Stimulated activated CD8-positive, alpha-beta memory T cell treated with anti-CD3 and anti-CD28 coated beads, Interleukin-4, amount 100 ng/mL, for 48 hours (primary cell): ENCODE measurements at regions not wholly inside any gene's neighbourhood (a gene's known extent, or its start where the extent isn't known, plus 50 kb on each side); places are given as distances from the start of the nearest gene placed in this dataset.
"Not testable (repeated sequence)": the region's sequence is repeated elsewhere in the genome, so short reads cannot be mapped to it uniquely, and the experiment has no call there.

Source experiments
- DNase-seq: peaks from one replicate; pipeline ENCODE4 v3.0.0-alpha.2; 2020

DNA sequence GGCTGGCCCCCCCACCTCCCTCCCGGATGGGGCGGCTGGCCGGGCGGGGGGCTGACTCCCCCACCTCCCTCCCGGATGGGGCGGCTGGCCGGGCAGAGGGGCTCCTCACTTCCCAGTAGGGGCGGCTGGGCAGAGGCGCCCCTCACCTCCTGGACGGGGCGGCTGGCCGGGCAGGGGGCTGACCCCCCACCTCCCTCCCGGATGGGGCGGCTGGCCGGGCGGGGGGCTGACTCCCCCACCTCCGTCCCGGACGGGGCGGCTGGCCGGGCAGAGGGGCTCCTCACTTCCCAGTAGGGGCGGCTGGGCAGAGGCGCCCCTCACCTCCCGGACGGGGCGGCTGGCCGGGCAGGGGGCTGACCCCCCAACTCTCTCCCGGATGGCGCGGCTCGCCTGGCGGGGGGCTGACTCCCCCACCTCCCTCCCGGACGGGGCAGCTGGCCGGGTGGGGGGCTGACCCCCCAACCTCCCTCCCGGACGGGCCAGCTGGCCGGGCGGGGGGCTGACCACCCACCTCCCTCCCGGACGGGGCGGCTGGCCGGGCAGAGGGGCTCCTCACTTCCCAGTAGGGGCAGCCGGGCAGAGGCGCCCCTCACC, 194.1 kb upstream of the GRIA1 start:
- not testable (repeated sequence) for DNase-seq

DNA sequence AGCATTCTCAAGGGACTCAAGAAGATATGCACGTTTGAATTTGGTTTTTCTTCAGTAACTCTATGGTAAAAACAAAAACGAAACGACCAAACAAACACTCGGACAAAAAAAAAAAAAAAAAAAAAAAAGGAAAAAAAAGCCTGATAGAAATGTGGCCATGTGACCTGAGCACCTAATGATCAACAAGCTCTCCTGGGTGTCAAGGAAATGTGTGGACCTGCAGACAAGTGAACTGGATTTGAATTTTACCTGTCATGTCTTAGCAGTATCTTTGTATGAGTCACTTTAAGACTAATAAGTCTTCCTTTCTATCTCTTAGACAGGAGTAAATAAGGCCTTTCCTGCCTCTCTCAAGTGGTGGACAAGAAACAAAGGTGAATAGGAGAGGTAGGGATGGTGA, 190.6 kb upstream of the GRIA1 start:
- DNase-seq: no peak

DNA sequence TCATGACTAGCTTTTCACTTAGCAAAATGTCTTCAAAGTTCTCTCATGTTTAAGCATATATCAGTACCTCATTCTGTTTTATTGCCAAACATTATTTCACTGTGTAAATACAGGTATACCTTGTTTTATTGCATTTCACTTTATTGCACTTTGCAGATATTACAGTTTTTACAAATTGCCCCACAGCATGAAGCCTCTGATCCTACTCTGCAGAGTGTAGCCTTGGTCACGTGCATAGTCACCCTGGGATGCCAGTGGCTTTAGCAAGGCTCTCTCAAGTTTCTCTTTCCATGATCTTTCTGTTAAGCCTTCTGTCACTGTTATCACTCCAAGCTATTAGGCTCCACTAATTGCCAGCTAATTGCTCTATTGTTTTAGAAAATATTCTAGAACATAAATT, 182.2 kb upstream of the GRIA1 start:
- no peak for DNase-seq

DNA sequence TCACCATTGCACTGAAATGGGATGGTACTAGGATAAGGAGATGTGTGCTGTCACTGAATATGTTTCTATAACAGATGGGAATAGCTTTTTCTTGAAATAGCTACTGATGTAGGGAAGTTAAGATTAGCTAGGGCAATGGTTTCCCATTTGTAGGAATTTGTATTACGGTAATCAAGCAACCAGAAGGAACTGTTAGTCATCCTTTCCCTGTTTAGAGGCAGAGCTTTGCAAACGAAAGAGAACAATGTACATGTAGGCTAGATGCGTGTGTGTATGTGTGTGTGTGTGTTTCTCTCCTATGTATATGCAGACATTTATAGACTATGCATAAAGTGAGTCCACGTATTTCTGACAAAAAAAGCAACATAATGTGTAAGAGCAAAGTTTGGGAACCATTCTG, 171.9 kb upstream of the GRIA1 start:
- DNase-seq: no peak

DNA sequence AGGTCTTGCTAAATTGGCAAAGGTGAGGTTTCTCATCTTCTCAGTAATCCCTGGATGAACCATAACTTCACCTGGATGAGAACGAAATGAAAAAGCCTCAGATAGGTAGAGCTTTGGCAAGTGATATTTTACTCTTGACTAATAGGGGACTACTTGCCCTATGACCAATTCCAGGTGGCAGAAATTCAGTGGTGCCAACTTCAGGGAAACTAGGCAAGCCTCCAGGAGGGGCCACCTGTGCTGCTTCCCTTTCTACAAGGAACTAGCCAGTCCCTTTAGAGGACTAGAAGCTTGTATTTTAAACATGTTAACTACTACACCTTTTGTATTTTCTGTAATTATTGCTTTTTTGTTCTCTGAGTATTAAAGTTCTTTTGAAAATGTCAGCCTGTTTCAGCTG, 169.0 kb upstream of the GRIA1 start:
- DNase-seq: no peak

DNA sequence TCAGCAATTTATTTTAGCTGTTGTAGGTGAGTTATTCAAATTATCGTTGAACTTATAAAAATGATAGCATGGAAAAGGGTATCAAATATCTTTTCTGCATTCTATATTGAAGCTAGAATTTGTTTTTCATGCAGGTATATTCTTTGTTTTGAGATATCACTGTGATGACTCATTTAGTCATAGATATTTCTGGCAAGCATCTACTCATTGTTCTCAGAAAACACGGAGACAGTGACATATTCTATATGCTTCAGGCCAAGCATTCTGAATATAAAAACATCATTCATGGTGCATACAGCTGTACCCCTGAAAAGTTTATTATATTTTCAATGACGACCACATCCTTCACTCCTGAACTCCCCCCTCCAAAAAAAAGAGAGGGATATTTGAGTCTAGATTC, 150.3 kb upstream of the GRIA1 start:
- no peak for DNase-seq

DNA sequence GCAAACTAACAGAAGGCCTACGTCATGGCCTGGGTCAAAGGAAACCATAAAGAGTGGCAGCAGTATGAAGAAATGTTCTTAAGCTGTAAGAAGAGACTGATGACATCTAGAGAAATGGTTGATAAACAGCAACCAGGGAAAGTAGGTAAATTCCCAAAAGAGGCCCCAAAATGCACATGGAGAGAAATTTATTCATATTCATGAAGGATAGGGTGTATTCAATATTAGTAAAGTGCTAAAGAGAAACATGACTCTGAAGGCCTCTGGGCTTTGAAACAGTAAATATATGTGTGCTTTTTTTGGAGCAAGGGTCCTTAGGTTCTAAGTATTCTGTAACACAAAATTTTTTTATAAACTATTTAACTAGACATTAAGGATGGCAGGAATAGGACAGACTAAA, 149.7 kb upstream of the GRIA1 start:
- DNase-seq: no peak

DNA sequence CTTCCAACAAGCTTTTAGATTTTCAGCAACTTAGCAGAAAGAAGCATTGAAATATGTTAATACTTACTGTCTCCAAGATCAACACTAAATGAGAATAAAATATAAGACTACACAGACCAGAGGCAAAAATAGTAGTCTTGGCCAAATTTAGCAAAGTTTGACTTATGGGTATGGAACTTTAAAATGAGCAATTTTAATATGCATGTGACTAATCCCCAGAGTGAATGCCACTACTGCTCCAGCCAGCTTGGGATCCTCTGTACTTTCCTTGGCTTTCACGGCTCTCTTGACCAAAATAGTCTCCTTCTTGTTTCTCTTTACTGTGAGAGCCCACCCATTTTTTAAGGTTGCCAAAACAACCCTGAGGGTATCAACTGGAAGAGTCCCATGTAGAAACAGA, 148.0 kb upstream of the GRIA1 start:
- no peak for DNase-seq

DNA sequence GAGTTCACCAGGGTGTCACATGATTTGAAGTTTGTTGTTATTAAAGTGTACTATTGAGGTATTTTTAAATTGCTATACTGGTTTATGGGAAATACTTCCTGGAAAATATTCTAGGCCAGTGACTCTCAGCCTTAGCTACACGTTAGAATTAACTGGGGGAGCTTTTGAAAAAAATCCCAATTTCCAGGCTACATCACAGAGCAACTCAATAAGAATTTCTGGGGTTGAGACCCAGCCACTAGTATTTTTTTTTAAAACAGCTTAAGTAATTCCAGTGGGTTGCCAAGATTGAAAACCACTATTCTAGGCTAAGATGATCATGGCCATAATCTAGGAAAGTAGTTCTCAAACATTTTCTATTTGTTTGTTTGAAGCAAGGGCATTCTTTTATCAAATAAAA, 142.9 kb upstream of the GRIA1 start:
- DNase-seq: no peak

DNA sequence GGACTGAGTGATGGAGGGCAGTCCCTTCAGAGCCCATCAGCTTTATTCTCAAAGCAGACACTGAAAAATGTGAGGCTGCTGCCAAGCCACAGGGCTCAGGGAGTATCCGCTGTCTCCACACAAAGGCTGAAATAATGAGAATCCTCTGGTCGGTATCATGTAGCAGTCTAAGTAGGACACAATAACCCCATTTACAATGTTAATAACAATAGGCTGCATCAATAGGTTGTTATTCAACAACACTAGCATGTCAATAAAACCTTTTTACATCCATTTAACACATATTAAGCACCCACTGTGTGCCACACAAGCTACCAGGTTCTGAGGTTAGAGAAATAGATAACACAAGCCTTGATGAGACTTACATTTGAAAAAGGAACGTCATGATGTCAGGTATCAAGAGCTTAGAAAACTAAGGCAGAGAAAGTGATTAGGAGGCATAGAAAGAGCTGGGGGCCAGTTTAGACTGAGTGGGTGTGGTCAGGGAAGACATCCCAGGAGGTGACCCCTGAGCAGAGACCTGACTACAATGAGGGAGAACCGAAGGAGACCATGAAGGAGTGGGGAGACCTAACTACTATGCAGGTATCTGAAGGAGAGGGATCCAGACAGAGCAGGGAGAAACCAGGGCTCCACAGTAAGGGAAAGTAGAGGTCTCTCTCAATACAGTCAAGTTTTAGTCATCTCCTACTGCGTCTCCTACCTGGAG, 140.1 kb upstream of the GRIA1 start:
- no peak for DNase-seq

DNA sequence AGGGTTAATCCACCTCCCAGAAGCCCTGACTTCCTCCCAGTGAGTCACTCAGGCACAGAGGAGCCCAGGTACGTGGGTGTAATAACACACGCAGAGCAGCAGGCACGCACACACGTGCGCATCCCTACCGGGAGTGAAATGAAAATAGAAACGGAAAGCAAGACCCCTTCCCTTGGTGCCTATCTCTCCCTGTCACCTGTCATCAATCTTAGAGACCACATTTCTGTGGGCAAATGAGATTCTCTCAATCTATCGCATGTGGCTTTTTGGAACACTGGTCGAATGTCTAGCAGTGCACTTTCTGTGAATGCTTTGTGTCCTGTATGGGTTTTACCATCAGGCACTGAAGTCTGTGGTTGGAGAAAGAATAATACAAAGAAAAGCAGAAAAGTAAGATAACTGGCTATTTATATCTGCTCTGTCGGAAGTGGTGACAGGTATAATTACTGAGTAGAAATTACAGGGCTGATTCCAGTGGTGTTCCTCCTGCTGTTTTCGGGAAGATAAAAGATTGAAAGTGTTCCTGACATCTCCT, 137.7 kb upstream of the GRIA1 start:
- DNase-seq: no peak

DNA sequence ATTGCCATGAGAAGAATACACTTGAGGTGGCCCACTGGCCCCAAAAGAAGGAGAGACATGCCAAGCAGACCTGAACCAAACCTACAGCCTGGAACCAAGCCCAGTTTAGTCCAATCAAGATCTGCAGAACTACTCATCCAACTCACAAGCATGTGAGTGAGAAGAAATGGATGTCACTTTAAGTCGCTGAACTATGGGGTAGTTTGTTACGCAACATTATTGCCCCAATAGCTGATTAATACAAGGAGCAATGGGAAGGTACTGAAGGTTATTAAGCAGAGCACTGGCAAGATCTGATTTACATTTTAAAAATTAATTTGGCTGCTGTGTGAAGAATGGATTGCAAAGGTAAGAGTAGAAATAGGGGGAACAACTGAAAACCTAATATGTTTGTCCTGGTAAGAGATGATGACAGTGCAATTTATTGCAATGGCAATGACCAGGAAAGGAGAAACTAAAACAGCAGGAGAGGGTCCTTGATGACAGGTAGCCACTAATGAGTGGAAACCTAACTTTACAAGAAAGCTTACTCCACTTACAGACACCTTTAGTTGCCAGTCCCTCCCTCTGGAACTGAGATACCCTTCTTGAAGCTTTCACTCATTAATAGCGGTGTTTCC, 132.9 kb upstream of the GRIA1 start:
- no peak for DNase-seq

DNA sequence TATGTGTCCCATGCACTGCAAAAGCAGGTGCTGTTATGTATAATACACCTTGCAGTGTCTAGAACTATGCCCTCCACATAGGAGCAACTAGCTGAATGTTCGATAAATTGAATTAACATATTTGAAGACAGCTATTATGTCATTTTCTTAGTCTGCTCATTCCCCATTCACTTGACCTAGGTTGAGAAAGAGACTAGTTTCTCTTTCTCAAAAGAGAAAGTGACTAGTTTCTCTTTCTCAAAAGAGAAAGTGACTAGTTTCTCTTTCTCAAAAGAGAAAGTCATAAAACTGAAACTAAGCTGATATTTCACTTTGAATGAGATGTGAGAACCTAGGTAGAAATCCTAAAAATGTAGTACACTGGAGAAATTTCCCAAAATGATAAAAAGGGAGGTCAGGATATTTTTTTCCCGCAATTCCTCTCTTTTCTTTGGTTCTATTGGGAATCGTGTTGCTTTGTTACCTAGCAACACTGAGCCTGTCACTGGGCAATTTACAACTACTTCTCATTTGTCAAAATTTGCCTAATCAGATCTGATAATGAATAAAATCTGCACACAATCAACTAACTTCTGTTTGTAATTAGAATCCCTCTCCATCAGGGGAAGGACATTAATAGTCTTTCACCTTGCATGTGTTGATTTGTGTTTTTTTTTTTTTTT, 132.0 kb upstream of the GRIA1 start:
- no peak for DNase-seq

DNA sequence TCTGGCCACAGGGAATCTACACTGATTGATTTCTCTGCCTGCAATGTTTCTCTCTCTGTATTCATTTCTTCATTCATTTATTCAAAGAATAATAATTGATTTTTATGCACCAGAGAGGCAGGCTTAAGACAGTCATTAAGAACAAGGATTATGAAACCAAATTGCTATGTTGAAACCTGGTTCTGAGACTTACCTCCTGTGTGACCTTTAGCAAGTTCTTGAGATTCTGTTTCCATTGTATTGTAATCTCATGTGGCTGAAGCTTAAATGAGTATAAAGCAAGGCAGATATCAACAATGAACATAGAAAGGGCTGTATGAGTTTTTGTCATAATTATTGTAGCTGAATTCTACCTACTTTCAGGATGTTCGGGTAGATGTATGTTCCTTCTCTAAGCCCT, 129.6 kb upstream of the GRIA1 start:
- no peak for DNase-seq

DNA sequence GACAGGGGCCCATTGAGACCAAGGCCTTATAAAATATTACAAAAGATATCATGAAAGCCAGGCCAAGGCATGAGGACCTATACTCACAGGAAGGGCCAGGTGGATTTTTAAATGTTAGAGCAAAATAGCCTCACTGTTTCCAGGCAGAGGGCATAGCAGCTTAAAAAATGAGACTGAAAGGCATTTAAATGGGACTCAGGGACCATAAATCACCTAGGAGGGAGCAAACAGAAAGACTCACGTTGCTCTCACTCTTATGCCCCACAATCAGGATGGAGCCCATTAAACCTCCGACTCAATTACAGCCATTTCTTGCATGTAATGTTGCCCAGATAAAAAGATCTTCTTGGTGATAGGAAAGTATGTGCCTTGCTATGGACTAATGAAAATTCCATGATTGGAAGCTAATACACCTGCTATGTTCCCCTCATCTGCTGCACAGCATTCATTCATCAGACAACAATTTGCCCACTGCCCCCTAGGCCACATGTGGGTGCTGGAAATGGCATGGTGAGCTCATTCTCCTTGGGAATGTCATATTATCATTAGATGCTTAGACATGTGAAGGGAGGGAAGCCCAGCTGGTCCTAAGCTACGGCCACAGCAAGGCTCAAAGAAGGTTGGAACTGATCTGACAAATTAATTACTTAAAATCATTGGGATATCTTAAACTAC, 128.6 kb upstream of the GRIA1 start:
- DNase-seq: no peak

DNA sequence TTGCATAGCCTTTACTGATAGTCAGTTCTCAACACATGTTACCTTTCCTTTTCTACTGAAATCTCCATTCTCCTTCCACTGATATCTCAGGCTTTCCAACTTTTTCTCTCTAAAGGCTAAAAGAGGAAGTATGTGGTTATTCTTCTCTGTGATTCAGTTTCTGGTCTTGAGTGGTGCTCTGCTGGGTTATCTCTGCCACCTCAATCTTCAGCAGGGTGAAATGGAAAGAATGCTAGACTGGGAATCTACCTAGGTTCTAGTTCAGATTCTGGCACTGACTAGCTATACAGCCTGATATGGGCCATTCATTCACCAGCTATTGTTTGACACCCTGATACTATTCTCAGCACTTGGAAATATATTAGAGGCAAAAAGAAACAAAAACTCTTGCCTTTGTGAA, 124.9 kb upstream of the GRIA1 start:
- no peak for DNase-seq

DNA sequence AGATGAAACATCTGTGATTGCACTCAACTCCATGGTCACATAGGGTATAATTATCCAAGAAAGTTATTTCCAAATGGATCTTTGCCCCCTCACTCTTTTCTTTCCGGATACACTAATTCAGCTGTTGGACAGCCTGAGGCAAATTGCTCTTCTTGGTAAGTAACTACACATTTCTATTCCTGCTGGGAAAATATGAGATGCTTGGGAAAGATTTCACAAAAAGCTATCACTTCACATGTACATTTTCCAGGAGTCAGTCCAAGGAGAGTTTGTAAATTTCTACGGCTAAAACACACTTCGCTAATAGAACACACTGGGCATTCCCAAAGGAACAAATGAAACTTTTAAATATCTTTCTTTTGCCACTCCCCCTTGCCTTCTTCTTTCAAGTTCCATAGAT, 123.0 kb upstream of the GRIA1 start:
- no peak for DNase-seq

DNA sequence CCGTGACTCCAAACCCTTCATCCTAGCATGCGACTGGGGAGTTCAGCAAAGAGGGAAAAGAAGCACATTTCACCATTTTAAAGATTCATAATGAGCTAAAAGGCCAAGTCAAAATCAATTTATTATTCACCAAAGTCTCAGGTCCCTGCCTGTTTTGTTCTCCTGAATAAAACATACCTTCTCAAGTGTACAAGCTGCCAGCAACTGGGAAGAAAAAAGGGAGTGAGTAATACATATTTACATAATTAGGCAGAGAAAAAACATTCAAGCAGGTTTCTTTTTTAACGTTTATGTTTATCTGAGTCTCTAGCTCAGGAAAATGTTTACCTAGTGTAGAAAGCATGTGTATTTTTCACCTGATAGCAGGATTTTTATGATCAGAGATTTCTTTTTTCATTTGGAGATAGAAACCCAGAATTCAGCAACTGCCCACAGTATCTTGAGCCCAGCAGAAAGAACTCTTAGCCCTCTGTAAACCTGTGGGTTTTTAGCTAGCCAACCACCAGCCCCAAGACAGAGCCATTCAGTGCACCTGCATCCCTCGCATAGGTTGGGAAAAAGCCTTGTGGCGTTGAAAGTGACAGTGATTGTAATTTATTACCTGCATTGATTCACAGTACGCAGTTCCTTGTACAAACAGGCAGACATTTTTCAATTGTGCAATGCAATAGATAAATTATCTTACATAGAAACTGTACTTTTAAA, 117.9 kb upstream of the GRIA1 start:
- no peak for DNase-seq

DNA sequence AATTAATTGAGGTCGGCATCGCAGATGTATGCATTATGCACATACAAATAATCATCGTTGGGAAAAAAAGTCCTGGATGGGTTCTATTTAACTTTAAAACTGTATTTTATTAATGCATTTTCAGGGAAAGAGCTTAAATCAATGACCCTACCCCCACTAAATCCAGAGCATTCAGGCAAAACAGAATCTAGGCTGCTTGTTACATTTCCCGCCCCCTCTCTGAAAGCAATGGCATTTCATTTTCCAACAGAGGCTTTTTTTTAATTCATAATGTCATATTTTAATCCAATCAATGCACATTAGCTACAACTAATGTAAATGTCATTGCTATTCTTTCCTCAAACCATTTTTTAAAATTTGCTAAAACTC, 117.4 kb upstream of the GRIA1 start:
- DNase-seq: no peak

DNA sequence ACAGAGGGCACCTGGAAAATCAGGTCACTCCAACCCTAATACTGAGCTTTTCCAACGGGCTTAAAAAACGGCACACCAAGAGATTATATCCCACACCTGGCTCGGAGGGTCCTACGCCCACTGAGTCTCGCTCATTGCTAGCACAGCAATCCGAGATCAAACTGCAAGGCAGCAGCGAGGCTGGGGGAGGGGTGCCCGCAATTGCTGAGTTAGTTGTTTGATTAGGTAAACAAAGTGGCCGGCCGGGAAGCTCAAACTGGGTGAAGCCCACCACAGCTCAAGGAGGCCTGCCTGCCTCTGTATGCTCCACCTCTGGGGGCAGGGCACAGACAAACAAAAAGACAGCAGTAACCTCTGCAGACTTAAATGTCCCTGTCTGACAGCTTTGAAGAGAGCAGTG, 108.8 kb upstream of the GRIA1 start:
- DNase-seq: not testable (repeated sequence)

DNA sequence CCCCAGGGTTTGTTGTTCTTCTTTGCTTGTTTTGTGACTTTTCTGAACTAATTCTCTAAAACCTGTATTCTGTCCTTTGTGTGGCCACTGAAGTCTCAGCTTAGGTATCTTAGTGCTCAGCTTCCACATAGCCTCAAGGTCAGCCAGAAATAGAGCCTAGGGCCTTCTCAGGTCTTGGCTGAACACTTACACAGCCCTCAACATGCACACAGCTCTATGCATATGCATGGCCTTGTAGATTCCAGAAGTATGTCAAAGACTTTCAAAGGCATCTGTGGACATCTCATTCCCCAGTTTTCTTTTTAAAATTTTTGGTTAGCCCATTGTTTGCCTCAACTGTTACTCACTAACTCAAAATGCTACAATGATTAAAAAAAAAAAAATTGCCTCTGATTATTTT, 99.9 kb upstream of the GRIA1 start:
- no peak for DNase-seq

DNA sequence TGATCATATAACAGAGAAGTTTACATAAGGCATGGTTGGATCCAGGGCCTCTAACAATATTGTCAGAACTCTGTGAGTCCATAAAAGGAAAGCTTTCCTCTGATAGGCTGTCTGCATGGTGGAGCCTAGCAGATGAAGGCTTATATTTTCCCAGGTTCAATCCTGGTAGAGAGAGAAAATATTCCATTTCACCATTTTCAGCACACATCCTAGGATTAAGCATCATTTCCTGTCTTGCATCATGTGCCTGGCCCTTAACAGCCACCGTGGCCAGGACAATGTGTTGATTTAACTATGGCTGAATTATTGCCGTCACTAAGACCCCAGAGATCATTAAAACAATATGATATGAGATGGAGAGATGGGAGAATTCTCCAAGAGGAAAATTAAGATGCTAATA, 90.9 kb upstream of the GRIA1 start:
- no peak for DNase-seq

DNA sequence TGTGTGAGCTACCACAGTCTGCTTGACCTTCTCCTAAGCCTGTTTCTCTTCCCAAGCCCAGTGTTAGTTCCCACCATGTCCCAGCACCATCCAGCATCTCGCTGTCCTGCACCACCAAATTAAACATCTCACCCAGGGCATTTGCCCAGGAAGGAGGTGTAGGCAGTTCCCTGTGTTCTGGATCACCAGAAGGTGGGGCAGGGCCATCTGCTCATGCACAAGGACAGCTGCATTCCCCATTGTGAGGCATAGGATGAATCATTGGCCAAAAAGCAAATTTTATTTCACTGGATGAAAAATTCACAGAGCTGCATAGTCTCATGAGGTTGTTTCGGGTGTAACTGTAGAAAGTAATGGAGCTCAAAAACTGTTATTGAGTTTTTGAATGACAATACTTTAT, 89.5 kb upstream of the GRIA1 start:
- DNase-seq: no peak
